HG02610 (cell line): ENCODE measurements at regions not wholly inside any gene's neighbourhood (a gene's known extent, or its start where the extent isn't known, plus 50 kb on each side); places are given as distances from the start of the nearest gene placed in this dataset.

ENCODE experiments used
- ATAC-seq: cut with Tn5 transposase; IDR thresholded peaks from one replicate; pipeline ENCODE4 v1.9.1; 2021; ENCODE audit warnings: mild to moderate bottlenecking, moderate library complexity; ENCODE audit not compliant: unreplicated experiment

DNA sequence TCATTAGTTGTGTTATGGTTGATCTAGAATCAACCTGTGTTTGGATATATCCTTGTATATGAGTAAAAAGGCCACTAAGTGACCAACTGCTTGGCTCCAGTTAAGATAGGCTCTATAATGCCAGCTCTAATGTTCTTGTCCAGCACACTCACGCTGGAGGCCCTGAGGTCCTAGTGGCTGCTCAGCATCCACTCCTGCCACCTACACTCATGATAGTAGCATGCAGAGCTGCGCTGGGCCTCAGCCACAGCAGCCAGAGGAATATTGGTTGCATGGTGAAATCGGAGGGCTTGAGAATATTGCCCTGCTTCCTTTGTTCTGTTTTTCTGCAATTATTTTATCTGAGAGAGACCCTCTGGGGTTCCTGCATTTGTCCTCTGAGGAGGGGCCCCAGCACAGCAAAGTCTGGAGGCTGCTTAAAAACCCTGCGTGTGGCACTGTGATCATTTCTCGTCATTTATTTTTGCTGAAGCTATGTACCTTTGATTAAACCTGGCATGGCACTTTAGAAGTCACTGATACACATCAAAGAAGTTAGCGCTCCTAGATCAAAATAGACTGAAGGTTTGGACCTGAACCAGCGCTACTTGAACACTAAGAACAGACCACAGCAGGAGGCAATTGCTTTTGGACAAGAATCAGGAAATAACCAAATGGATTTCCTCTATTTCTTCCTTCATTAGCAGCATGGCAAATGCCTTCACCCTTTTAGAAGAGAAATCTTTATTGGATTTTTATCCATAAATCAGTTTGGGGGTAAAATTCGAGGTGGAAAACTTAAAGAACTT, 398.4 kb upstream of the ID4 start:
- no peak for ATAC-seq

- ATAC-seq = no peak
These were observed 396.6 kb upstream of the ID4 start for GRCh38 chr6:19440531-19440930.

GRCh38 chr6:19443411-19443810, 393.8 kb upstream of the ID4 start:
- ATAC-seq = no peak

DNA sequence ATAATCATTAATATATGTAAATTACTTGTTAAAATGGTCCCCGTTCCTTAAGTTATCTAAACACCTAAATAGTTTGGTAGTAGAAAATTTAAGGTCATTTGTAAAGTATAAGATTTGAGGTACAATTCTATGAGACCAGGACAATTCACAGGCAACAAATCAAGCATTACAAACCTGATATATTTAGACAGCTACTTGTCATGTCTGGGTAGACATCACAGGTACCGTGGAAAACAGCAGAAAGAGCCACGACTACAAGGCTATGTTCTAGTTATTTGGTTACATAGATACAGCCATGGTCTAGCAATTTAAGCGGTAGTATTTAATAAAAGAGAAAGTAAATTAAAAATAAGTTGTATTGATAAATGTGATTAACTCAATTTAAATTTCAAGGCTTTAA, 393.1 kb upstream of the ID4 start:
- no peak for ATAC-seq

DNA sequence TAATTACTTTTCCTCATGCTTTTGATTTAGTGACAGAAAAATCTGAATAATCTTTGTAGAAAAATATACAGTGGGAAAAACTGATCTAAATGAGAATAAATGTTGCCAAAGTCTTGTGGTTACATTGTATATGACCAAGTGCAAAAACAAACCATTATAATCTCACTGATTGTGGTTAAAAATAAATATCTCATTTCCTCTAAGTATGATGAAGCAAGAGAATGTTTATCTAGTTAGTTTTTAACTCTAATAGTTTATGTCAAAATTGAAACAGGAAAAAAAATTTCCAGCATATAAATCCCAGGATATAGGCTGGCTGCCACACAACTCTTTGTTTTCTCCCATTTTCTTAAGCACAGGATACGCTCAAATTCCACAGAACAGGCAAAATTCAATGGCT, 392.7 kb upstream of the ID4 start:
- no peak for ATAC-seq

GRCh38 chr6:19446570-19446969, 390.6 kb upstream of the ID4 start:
- no peak for ATAC-seq

- ATAC-seq = no peak
These were observed 386.5 kb upstream of the ID4 start for GRCh38 chr6:19450651-19451050.

GRCh38 chr6:19452495-19452894, 384.7 kb upstream of the ID4 start:
- no peak for ATAC-seq

GRCh38 chr6:19454001-19454720, 383.0 kb upstream of the ID4 start:
- no peak for ATAC-seq

GRCh38 chr6:19454721-19455392, 382.3 kb upstream of the ID4 start:
- ATAC-seq = no peak

GRCh38 chr6:19463250-19463649, 373.9 kb upstream of the ID4 start:
- ATAC-seq = no peak

DNA sequence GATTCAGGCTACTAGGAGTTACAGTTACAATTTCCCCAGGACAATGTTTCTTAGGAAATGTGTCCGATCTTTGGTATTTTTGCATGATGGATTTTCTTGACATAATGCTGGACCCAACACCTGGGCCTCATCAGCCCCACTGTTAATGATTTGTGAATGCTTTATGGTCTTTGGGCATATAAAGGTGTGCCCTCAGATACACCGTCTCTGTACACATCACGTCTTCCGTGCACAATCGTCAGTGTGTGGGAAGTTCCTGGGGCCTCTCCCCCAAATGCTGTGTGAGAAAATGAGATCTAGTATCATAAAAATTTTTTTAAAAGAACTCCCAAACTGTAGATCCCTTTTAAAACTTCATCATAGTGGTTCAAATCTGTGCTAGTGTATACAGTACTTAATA, 373.2 kb upstream of the ID4 start:
- ATAC-seq = no peak

DNA sequence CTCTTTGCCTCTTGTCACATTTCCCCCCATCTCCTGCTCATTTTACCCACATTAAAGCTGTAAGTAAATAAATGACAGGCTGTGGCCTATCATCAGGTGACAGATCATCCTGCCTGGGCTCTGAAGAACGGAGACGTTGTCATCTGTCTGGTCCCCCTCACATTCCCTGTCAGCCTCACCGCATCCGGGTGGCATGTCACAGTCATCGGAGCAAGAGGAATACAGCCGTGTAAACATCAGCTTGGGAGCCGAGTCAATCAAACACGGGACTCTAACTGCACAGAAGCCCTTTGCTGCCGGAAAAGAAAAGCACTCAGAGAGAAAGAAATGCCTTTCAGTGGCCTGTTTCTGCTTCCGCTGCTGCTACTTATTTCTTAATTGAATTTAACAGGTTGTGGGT, 371.9 kb upstream of the ID4 start:
- ATAC-seq = no peak

- ATAC-seq = no peak
These were observed 371.4 kb upstream of the ID4 start for GRCh38 chr6:19465760-19466159.

GRCh38 chr6:19470333-19470732, 366.8 kb upstream of the ID4 start:
- no peak for ATAC-seq

DNA sequence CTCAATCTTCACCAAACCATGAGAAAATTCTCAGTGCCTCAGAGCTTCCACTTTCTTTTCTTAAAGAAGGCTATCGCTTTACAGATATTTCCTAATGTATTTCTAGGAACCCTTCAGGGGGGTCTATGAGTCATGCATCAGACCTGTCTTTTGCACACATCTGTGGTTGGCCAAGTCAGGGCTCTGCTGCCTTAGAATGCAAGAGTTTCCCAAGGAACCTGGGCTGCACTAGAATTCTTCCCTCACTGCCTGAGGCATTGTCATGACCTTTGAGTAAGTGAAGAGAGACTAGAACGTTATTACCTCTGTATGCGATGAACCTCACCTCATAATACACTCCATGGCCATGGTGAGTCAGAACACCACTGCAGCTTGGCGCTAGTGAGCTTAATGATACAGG, 365.0 kb upstream of the ID4 start:
- no peak for ATAC-seq

GRCh38 chr6:19472850-19473249, 364.3 kb upstream of the ID4 start:
- ATAC-seq = no peak

GRCh38 chr6:19477563-19477962, 359.6 kb upstream of the ID4 start:
- ATAC-seq = no peak

- ATAC-seq = no peak
These were observed 358.9 kb upstream of the ID4 start for GRCh38 chr6:19478273-19478672.

- ATAC-seq = no peak
These were observed 358.2 kb upstream of the ID4 start for GRCh38 chr6:19478992-19479391.

DNA sequence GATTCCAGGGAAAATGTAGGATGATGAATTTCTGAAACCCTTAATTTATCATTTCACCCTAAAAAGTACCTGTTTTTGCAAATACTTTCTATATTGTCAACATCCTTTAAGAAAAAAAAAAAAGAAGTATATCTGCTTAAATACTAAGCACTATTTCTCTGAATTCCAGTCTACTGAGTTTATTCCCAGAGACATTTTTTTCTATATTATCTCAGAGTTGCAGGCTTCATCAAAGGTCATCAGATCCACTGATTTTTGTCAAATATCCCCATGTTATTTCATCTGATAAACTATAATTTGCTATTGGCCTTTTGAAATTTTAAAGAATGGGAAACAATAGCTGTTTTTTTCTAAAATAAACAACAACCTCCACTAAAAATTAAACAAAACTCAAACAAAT, 357.6 kb upstream of the ID4 start:
- ATAC-seq = no peak
